ENCODE measurements at regions not wholly inside any gene's neighbourhood (a gene's known extent, or its start where the extent isn't known, plus 50 kb on each side); places are given as distances from the start of the nearest gene placed in this dataset.

DNA sequence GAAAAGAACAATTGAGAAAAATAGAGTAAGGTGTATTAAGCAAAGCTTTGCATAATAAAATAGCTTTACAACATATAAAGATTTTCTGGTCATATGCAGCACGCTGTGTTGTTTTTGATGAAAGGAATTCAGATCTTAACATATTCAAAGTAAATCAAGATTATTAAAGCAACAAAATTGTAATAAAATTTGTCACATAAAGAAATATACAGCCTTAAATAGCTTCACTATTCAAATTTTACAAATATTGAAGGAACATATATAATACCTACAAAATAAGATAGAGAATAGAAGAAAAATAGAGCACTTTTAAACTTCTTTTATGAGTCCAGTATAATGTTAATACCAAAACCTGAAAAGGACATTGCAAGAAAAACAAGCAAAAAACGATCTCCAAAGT is 749.1 kb upstream of the POT1 start:
- no peak for DNase-seq (ENCODE audit: extremely low read depth, low read depth)

DNA sequence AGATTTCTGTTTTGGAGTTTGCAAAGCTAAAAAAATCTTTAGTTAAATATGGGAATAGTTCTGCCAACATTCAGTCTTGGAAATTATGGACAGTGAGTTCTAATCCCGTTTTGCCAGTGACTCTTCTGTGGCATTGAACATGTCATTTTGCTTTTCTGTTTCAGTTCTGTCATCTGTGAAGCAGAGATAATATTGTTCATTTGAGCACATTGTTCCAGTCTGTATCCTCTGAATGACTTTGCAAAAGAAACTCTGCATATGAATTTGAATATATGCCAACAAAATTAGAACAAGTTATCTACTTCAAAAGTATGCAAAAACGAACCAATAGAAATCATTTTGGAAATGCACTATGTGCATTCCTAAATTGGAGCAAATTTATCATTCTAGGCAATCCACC is 746.0 kb upstream of the POT1 start:
- DNase-seq (ENCODE audit: extremely low read depth, low read depth), result no peak

DNA sequence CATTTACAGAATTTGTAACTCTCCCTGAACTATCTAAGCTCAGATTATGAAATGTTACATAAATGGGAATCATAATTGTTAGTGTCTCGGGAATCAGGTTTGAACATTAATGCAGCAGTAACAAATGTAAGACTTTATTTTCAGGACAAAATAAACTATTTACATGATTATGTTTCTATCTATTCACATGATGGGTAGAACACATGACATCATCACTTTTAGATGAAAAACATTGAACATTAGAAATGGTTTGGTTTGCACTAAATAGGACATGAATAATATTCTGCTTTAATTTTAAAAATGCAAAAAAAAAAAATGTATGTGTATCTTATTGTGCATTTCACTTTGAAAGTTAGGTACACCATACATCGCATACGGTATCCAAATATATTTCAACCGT is 745.5 kb upstream of the POT1 start:
- DNase-seq (ENCODE audit: extremely low read depth, low read depth), result no peak

DNA sequence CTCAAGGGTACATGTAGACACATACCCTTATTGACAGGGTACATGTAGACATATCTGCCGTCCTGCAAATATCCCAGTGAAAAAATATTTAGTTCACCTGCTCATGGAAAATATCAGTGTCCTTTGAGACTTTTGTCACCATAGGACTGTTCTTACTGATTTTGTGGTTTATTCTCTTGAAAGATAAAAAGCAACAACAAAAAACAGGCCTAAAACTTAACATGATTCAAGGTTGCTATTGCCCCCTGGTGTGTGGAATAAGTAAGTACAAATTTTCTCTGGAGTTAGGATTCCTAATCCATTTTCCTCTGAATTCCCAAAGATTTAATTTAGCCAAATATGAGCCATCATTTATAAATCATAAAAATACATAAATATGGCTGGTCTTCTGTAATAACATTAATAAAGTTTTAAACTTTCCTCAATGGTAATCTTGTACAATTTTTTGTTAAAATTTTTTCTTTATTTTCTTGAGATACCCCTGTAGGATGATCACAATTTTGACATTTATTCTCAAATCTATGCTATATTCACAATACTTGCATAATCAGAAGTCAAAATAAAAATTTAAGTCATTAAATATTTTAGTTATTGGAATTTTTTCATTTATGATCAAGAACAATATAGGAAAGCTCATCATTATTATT is 741.4 kb upstream of the POT1 start:
- peak; percentile 25 for DNase-seq (ENCODE audit: extremely low read depth, low read depth)

DNA sequence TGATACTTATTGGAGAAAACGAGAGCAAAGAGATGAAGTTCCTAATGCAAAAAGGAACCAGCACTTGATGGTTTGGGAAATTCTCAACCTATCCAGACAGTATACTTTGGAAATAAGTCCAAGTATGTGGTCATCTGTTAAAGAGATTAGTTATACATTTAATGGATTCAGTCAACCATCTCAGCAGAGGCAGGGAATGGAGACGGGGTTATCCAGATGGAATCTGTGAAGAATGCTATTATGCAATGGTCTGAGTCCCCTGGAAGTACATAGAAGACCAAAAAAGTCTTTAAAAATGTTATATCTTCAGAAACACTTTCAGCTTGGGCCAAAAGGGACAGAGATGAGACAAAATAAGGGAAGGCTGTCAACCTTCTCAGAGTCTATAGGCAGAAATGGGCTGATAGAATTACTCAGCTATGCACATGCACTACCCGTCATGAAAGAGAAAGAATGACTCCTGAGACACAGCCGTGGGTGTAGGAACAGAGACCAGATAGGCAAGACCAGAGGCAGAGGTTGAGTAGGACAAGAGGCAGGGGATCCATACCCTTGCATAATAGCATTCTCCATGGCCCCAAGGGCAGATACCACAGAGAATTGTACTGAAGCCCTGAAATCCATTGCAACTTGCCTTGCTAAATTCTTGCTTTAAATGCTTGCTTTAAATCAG is 738.8 kb upstream of the POT1 start:
- no peak for DNase-seq (ENCODE audit: extremely low read depth, low read depth)

DNA sequence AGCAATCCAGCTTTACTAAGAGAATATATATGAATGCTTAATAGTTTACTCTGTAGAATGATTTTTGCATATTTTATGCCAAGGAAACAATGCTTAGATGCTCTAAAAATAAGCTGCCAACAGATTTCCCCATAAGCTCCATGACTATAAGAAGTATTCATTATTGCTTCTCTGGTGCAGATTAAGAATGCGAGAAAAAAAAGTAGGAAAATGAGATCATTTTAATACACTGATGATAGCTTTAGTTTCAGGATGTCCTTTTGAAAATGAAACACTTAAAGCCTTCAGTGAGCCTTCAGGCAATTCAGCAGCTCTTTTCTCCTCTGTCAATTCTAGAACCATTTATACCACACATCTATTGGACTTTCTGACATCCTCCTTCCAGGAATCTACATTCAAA is 735.0 kb upstream of the POT1 start:
- no peak for DNase-seq (ENCODE audit: extremely low read depth, low read depth)

DNA sequence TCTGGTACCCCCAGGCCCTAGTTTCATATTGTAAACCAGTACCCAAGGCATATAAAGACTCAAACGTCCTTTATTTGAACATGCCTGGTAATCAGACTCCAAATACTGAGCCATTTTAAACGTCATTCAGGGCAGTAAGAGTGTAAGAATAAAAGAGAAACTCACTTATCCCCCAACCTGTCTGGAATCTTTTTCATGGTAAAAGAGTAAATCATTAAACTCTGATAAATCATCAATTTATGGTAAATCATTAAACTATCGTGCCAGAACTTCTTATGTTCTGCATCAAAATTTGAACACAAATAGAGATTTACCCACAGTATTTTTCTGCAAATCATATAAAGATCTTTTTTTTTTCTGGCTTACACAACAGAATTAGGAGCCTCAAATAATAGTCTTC is 734.3 kb upstream of the POT1 start:
- DNase-seq (ENCODE audit: extremely low read depth, low read depth), result no peak

DNA sequence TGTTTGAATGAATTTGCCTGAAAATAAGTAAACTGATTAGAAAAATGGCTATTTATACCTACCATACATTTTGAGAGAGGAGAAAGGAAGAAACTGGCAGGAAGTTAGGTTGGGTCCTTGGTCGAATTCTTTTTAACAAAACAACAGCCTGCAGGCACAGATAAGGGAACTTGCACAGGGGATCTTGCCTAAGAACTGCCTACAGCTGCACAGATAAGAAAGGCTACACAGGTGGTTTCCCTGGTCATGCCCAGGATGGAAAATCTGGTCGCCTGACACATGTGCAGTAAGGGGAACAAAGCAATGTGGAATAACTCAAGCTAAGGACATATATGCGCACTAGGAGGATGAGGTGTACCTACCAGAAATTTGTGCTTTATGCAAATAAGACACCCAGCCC is 732.1 kb upstream of the POT1 start:
- DNase-seq (ENCODE audit: extremely low read depth, low read depth), result no peak

DNA sequence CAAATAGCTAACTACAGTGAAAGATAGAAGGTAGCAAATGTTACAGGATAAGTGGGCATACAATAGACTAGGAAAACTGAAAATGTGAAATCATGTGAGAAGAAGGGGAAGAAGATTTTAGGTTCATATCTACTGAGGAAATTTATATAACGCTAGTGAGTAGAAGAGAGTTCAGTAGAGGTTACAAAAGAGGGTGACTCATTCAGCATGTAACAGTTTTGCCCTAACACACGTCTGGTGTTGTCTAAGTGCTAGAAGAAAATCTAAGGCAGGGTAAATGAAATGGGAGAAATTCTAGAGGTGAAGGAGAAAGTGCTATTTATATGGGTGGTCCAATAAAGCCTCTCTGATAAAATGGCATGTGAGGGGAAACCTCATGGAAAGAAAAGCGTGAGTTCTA is 731.4 kb upstream of the POT1 start:
- DNase-seq (ENCODE audit: extremely low read depth, low read depth), result no peak

DNA sequence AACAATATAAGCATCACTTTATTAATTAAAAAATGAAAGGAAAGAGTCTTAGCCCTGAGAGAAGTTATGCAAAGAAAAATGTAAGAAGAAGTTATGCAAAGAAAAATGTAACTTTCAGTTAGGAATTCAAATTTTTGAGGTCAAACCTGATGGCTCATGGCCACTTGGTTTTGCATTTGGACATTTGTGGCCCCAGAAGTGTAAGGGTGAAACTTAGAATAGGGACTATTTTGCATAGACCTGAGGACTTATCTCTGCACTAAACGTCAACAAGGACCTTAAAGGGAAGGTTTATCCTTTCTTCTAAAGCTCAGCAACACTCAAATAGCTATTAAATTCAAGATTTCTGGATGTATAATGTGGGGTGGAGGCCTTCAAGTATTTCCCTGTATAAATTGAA is 724.5 kb upstream of the POT1 start:
- DNase-seq (ENCODE audit: extremely low read depth, low read depth), result no peak

DNA sequence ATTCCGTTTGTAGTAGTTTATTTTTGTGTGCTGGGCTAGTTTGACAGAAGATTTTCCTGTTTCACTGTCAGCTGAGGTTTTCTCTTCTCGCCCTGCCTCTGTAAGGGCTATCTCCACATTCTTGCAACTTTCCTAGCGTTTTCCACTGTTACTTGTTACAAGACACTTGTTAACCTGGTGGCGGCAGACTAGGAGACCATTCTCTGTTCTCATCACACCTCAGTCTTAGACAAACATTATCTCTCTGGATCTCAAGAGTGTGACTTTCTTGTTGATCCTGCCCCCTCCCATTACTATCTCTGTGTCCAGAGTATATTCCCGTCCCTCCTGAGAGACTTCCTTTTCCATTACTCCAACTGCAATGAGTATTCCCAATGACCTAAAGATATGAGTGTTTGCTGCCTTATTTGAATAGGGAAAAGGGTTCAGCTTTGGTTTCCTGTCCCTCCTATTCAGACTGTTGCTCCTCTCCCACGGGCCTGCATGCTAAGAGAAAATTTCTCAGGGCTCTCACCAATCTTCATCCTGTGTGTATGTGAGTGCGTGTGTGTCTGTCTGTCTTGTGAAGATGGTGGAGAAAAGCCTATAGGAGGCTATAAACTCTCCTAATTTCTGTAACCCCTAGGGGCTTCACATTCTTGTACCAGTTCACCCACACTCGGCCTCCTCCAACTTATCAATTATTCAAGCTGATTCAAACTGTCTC is 722.4 kb upstream of the POT1 start:
- no peak for DNase-seq (ENCODE audit: extremely low read depth, low read depth)

DNA sequence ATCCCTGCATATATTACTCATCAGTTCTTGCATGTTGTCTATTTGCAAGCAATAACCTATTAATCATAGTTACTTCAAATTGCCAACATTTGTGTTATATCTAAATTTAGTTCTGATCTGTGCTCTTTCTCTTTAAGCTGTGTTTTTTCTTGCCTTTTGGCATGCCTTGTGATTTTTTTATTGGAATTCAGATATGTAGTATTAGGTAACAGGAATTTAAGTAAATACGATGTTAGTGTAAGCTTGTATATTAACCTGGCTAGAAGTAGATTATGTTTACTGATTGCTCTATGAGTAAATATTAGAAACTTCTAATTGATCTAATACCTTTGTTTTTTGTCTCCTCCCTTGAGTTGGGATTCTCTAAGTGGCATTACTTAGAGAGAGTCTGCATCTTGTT is 718.9 kb upstream of the POT1 start:
- no peak for DNase-seq (ENCODE audit: extremely low read depth, low read depth)

DNA sequence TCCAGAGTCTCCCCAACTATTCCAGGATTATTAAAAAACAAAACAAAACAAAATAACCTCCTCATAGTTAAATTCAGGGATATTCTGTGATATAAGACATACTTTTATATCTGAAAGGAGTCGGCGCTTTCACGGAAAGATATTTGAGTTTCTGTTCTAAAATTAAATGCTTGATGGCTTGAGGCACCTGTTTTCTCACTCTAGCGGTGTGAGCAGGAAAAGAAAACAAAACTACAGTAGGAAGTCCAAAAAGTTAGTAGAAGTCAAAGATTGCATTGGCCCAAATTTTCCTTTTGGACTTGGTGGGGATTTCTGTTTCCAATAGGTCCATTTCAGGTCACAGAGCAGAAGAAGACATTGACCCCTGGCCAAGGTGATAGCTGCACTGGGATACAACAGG is 716.1 kb upstream of the POT1 start:
- DNase-seq (ENCODE audit: extremely low read depth, low read depth), result no peak

DNA sequence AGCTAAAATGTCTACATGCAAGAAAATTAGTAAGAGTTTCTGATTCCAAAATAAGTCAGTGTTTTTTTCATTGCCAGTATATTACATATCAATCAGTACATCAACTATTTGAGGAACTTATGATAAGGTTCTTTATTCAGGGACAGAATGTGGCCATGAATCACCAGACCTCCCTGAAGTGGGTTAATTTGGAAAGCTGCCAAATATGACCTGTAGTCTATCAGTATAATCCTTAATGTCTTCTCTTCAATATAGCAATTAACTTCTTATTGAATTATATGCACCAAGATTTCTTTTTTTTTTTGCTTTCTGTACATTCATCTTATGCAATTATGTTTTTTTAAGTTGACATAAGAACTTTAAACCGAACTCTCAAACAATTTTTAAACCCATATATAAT is 714.5 kb upstream of the POT1 start:
- DNase-seq (ENCODE audit: extremely low read depth, low read depth), result no peak

DNA sequence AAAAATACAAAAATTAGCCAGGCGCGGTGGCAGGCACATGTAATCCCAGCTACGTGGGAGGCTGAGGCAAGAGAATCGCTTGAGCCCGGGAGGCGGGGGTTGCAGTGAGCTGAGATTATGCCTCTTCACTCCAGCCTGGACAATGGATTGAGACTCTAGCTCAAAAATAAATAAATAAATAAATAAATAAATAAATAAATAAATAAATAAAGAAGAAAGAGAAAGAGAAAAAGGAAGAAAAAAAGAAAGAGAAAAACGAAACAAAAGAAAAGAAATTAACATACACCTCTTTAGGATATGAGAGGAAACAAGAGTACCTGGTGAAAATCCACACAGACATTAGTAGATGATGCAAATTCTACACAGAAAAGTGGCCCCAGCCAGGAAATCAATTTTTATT is 713.7 kb upstream of the POT1 start:
- no peak for DNase-seq (ENCODE audit: extremely low read depth, low read depth)

DNA sequence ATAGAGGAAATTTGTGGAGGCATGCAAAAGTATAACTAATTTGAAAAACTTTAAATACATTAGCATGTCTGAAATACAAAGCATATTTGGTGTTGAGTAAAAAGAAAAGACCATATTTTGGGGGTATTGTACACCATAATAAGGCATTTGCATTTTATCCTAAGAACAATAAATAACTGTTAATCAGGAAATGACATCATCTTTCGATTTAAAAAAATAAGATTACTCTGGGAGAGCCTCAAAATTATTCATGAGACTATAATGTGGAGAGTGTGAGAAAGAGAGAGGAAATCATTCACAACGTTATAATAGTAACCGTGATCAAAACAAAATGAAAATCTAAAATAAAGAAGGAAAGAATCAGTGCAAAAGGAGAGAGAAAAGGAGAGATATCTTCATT is 712.3 kb upstream of the POT1 start:
- DNase-seq (ENCODE audit: extremely low read depth, low read depth), result no peak

DNA sequence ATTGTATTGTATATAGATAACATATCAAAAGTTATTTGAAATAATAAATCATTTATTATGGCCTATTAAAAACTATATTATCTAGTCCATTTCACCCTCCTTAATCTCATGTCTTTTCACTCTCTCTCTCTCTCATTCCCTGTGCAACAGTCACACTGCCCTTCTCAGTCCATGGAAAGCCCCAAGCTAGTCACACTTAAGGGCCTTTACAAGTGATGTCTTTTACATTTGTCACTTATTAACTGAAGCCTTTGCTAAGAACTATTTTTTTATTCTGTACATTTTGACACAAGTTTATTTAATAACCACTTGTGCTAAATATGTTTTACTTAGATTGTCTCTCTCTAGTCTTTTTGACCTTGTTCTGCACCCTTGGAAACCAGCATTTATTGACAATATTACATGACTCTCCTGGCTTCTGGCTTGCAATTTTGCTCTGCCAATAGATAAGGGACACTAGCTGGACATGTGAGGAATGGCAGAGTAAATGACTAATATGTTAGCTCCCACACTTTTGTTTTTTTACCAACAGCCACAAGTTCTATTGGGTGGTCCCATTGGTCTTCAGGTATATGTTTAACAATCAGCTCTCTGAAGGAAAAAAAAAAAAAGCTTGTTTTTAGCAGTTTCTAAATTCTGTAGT is 706.8 kb upstream of the POT1 start:
- no peak for DNase-seq (ENCODE audit: extremely low read depth, low read depth)

DNA sequence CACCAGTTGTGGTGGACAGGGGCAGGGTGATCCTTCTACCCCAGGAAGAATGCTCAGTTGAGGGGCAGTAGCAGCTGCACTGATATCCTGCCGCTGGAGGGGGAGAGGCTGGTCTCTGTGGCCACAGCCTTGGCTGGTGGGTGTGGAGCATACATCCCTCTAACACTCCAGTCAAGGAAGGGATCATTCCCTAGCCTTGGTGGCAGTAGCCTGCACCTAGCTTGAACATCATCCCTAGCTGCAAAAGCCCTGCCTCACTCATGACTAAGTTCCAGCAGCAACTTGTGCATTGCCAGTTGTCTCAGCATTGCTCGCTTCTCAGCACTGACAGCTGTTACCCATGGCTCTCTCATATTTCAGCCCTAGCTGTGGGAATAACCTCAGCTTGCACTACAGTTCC is 688.9 kb upstream of the POT1 start:
- no peak for DNase-seq (ENCODE audit: extremely low read depth, low read depth)

DNA sequence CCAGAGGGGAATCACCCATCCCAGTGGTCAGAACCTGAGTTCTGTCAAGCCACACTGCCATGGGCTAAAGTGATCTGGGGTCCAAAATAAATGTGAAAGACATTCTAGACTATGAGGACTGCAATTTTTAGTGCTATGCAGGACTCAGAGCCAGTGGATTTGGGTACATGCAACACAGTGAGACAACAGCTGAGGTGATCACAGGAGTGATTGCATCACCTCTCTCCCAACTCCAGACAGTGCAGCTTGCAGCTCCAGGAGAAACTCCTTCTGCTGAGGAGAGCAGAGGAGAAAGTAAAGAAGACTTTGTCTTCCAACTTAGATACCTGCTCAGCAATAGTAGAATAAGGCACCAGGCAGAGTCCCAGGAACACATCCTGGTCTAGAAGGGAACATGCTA is 682.0 kb upstream of the POT1 start:
- no peak for DNase-seq (ENCODE audit: extremely low read depth, low read depth)

DNA sequence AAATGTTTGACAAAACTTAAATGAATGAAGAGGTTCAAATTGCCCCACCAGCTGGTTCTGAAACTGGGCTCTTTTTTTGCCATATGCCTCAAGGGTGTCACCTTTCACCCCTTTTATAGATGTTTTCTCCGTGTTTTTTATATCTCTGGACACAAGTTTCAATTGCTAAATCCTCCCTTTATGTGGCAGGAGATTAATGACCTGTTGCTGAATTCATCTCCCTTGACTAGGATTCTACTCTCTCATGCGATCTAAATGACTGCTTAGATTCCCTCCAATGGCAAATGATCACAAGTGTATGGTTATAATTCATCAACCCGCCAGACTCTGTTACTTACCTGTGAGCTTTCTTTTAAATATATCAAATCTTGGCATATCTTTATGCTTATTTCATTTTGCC is 677.0 kb upstream of the POT1 start:
- DNase-seq (ENCODE audit: extremely low read depth, low read depth), result no peak

DNA sequence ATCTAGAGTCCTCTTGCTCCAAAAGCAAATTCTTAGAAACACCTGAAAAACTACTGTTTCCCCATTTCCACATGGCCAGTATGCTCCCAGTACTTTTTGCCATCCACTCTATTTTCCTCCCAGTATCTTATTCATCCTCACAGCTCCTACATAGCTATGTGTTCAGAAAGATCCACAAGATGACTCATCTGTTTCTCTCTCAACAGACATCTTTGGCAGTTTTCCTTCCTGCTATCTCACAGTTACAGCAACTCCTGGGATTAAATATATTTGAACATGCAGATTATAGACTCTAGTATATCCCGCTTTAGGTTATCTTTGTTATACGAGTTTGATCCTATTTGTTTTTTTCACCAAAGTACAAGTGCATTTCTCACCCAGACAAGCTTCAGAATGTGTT is 675.6 kb upstream of the POT1 start:
- no peak for DNase-seq (ENCODE audit: extremely low read depth, low read depth)

DNA sequence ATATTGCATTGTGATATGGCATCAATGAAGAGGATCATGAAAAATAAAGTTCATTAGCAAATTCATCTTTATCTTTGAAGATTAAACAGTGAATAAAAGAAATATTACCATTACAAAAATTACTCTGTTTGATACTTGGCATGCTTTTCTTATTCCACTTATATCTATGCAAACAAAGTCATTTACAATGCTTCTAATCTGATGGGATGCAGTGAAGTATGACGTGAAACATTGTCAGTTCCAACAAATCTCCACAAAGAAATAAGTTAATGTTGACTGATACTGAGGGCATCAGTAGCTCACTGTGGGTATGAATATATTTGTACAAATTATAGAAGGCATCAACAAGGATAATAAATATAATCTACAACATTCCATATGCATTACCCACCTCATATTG is 672.8 kb upstream of the POT1 start:
- DNase-seq (ENCODE audit: extremely low read depth, low read depth), result no peak
